ENCODE measurements at regions not wholly inside any gene's neighbourhood (a gene's known extent, or its start where the extent isn't known, plus 50 kb on each side); places are given as distances from the start of the nearest gene placed in this dataset.
A peak's percentile ranks its signal among the peaks of the same experiment; 100 is the strongest.

DNA sequence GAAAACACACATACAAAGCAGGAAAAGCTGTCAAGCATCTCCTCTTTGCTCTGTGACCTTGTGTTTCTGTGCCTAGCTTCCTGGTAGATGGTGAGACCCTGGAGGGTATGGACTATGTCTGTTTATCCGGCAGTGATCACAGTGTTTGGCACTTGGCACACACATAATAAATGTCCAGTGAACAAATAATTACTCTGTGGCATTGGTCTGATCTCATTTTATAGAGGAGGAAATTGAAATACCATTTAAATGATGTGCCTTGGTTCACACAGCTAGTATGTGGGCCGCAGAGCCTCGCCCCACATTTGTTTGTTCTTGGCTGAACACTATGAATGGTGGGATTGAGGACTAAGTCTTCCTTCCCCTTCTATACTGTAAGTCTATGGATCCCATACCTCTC is 104.7 kb upstream of the SPON1 start:
- 0 out of 2 replicates have a peak overlapping the region, but pooled peaks have one; percentile 17 for H2AFZ ChIP-seq (ENCODE audit: low read length)
- TF ChIP-seq EZH2phosphoT487 (IDR thresholded peaks at IDR 0.05; ENCODE audit: borderline replicate concordance, low read depth, low read length) = no peak
- TF ChIP-seq, protein P1, sequence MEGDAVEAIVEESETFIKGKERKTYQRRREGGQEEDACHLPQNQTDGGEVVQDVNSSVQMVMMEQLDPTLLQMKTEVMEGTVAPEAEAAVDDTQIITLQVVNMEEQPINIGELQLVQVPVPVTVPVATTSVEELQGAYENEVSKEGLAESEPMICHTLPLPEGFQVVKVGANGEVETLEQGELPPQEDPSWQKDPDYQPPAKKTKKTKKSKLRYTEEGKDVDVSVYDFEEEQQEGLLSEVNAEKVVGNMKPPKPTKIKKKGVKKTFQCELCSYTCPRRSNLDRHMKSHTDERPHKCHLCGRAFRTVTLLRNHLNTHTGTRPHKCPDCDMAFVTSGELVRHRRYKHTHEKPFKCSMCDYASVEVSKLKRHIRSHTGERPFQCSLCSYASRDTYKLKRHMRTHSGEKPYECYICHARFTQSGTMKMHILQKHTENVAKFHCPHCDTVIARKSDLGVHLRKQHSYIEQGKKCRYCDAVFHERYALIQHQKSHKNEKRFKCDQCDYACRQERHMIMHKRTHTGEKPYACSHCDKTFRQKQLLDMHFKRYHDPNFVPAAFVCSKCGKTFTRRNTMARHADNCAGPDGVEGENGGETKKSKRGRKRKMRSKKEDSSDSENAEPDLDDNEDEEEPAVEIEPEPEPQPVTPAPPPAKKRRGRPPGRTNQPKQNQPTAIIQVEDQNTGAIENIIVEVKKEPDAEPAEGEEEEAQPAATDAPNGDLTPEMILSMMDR (conservative IDR thresholded peaks at IDR 0.05; ENCODE audit: low read length) = no peak
- peaks cover 89% of the 10 kb centered on the region for H3K4me1 ChIP-seq (ENCODE audit: insufficient read depth, low read length, poor library complexity, severe bottlenecking)
- H3K9me3 ChIP-seq (ENCODE audit: low read length) = peaks cover 20% of the 10 kb centered on the region; the same call in 1 of the 2 replicates
- ChIA-PET POLR2A (interaction anchor here (1.0 to 2.4 kb wide), 6 partner anchors 14 to 94 kb away, joined by 3 to 14 read pairs (median 3); no protein-coding TSS in a partner anchor), CTCF (ENCODE audit: unreplicated experiment) (interaction anchor here (0.6 kb wide), 1 partner anchor 101 kb away, joined by 3 read pairs; no protein-coding TSS in a partner anchor)
- no TSS peak for BruUV-seq (replicated peaks)
- no peak for DNase-seq (ENCODE audit: low spot score)
- no peaks in the 10 kb centered on the region for H4K20me1 ChIP-seq (ENCODE audit: insufficient read depth, low read length)
- H3K36me3 ChIP-seq (ENCODE audit: insufficient read depth, low read length) = peaks cover 14% of the 10 kb centered on the region
- H3K27ac ChIP-seq (ENCODE audit: low read depth, low read length, poor library complexity, severe bottlenecking) = no peak overlapping the region
- H3K4me3 ChIP-seq (ENCODE audit: low read depth, low read length, poor library complexity, severe bottlenecking) = no peak overlapping the region
- H3K79me2 ChIP-seq (ENCODE audit: insufficient read depth, low read depth, low read length) = no peaks in the 10 kb centered on the region
- no peak overlapping the region for H3K4me2 ChIP-seq (ENCODE audit: low read length)
- no peaks in the 10 kb centered on the region for H3K9me2 ChIP-seq (ENCODE audit: insufficient read depth, low read length)
- intact Hi-C loops (cut with micrococcal nuclease; ENCODE audit: unreplicated experiment) = no loop called here

DNA sequence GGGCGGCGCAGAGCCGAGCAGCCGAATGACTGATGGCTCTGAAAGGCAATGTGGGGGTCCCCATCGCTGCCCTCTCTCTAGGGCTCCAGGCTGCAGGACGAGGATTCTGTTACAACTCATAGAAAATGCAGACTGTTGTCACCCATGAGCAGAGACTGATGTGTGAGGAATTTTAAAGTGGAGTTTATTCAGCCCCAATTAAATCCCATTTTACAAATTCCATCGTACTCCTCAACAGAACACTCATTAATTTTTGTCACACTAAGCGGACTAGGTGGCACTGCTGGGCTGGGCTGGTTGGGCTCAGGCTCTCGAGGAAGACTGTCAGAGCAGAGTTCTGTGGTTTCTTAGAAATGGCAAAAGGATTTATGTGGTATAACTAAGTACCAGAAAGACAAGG is 102.6 kb upstream of the SPON1 start:
- H3K36me3 ChIP-seq (ENCODE audit: insufficient read depth, low read length) = peaks cover 16% of the 10 kb centered on the region
- intact Hi-C loops (cut with micrococcal nuclease; ENCODE audit: unreplicated experiment) = loop anchor here (2.0 kb wide), 2 partner anchors 37 to 83 kb away; no protein-coding TSS in a partner anchor
- peaks cover 23% of the 10 kb centered on the region; the same call in 1 of the 2 replicates for H3K9me3 ChIP-seq (ENCODE audit: low read length)
- peak; percentile 52 for DNase-seq (ENCODE audit: low spot score)
- H3K79me2 ChIP-seq (ENCODE audit: insufficient read depth, low read depth, low read length) = no peaks in the 10 kb centered on the region
- peak overlapping the region; percentile 7; the same call in 1 of the 2 replicates for H2AFZ ChIP-seq (ENCODE audit: low read length)
- H3K27ac ChIP-seq (ENCODE audit: low read depth, low read length, poor library complexity, severe bottlenecking) = peak overlapping the region; percentile 89
- ChIA-PET CTCF (ENCODE audit: unreplicated experiment) (no interaction called here), POLR2A (interaction anchor here (1.3 to 2.5 kb wide), 2 partner anchors 9 to 18 kb away, joined by 3 to 11 read pairs; no protein-coding TSS in a partner anchor)
- peaks cover 89% of the 10 kb centered on the region for H3K4me1 ChIP-seq (ENCODE audit: insufficient read depth, low read length, poor library complexity, severe bottlenecking)
- H3K4me2 ChIP-seq (ENCODE audit: low read length) = peak overlapping the region; percentile 56
- no peaks in the 10 kb centered on the region for H3K9me2 ChIP-seq (ENCODE audit: insufficient read depth, low read length)
- no peak for TF ChIP-seq EZH2phosphoT487 (IDR thresholded peaks at IDR 0.05; ENCODE audit: borderline replicate concordance, low read depth, low read length)
- TF ChIP-seq, protein P1 (conservative IDR thresholded peaks at IDR 0.05; ENCODE audit: low read length) = peak; percentile 61; the same call in 1 of the 2 replicates
- no TSS peak for BruUV-seq (replicated peaks)
- no peaks in the 10 kb centered on the region for H4K20me1 ChIP-seq (ENCODE audit: insufficient read depth, low read length)
- H3K4me3 ChIP-seq (ENCODE audit: low read depth, low read length, poor library complexity, severe bottlenecking) = no peak overlapping the region

DNA sequence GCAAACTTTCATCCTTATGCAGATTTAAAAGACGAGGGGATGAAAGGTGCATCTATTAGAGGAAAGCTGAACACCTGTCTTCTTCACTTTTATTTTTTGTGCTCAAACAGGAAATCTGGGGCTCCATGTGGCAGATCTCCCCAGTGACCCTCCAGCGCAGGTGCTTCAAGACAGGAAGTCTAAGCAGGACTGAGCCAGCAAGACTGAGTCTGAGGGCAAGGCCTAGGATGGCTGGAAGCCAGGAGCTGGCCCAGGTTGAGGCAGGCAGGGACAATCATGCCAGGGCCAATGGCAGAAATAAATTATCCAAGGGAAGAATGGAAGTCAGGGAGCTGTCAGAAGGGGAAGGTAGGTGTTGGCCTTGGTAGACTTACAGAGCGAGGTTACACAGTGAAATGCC is 101.1 kb upstream of the SPON1 start:
- H3K4me3 ChIP-seq (ENCODE audit: low read depth, low read length, poor library complexity, severe bottlenecking) = peak overlapping the region; percentile 35
- CTCF ChIA-PET (ENCODE audit: unreplicated experiment) = interaction anchor here (0.8 to 1.4 kb wide), 3 partner anchors 19 to 64 kb away, joined by 3 read pairs; no protein-coding TSS in a partner anchor
- no peaks in the 10 kb centered on the region for H3K9me2 ChIP-seq (ENCODE audit: insufficient read depth, low read length)
- BruUV-seq (replicated peaks) = no TSS peak
- no peaks in the 10 kb centered on the region for H3K79me2 ChIP-seq (ENCODE audit: insufficient read depth, low read depth, low read length)
- POLR2A ChIA-PET = interaction anchor here (0.8 to 2.5 kb wide), 8 partner anchors 9 to 70 kb away, joined by 3 to 11 read pairs (median 4); no protein-coding TSS in a partner anchor
- H3K4me1 ChIP-seq (ENCODE audit: insufficient read depth, low read length, poor library complexity, severe bottlenecking) = peaks cover 77% of the 10 kb centered on the region
- H3K4me2 ChIP-seq (ENCODE audit: low read length) = peak overlapping the region; percentile 56
- H2AFZ ChIP-seq (ENCODE audit: low read length) = no peak overlapping the region; the same call in 1 of the 2 replicates
- intact Hi-C loops (cut with micrococcal nuclease; ENCODE audit: unreplicated experiment) = loop anchor here (1.0 to 2.0 kb wide), 3 partner anchors 35 to 85 kb away; no protein-coding TSS in a partner anchor
- peaks cover 16% of the 10 kb centered on the region for H3K36me3 ChIP-seq (ENCODE audit: insufficient read depth, low read length)
- H3K27ac ChIP-seq (ENCODE audit: low read depth, low read length, poor library complexity, severe bottlenecking) = peak overlapping the region; percentile 89
- H3K9me3 ChIP-seq (ENCODE audit: low read length) = peaks cover 23% of the 10 kb centered on the region; the same call in 1 of the 2 replicates
- peak; percentile 97 for DNase-seq (ENCODE audit: low spot score)
- no peaks in the 10 kb centered on the region for H4K20me1 ChIP-seq (ENCODE audit: insufficient read depth, low read length)
- TF ChIP-seq, protein P1 (conservative IDR thresholded peaks at IDR 0.05; ENCODE audit: low read length) = no peak
- no peak for TF ChIP-seq EZH2phosphoT487 (IDR thresholded peaks at IDR 0.05; ENCODE audit: borderline replicate concordance, low read depth, low read length)
